Skeletal muscle cell (primary cell): ENCODE measurements at regions not wholly inside any gene's neighbourhood (a gene's known extent, or its start where the extent isn't known, plus 50 kb on each side); places are given as distances from the start of the nearest gene placed in this dataset.
"Not testable (repeated sequence)": the region's sequence is repeated elsewhere in the genome, so short reads cannot be mapped to it uniquely, and the experiment has no call there.

Experiments
- DNase-seq: peaks from one replicate; pipeline ENCODE4 v3.0.0-alpha.2; 2010; ENCODE audit warnings: low read depth
- H3K4me3 ChIP-seq: 2 replicates; pipeline ENCODE4 v1.5.1; 2011; ENCODE audit warnings: low read depth, mild to moderate bottlenecking, control low read depth, low read length, moderate library complexity

DNA sequence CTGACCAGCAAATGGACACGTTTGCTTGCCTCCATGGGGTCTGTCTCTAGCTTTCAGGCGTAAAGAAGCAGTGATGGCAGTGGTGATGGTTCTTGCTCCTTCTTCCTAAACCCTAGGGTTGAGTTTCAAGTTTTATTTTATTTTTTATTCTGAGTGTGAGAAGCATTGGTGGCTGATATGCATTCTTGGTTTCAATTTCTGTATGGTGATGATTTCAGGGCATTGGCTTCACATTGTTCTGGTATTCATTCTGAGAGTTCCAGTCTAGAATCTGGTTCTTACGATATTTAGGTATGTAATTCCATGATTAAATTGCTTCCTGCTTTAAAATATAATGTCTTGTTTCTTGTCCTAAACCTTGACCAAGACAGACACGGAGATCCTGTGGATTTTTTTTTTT, 444.5 kb upstream of the IMPG1 start:
- no peak overlapping the region for H3K4me3 ChIP-seq
- no peak for DNase-seq

- DNase-seq: no peak
These were observed 438.0 kb upstream of the IMPG1 start for GRCh38 chr6:76510489-76510888.

GRCh38 chr6:76509397-76509796, 436.9 kb upstream of the IMPG1 start:
- no peak overlapping the region for H3K4me3 ChIP-seq
- DNase-seq: no peak

More at GRCh38 chr6:76510489-76510888, 438.0 kb upstream of the IMPG1 start:
- no peak overlapping the region for H3K4me3 ChIP-seq

DNA sequence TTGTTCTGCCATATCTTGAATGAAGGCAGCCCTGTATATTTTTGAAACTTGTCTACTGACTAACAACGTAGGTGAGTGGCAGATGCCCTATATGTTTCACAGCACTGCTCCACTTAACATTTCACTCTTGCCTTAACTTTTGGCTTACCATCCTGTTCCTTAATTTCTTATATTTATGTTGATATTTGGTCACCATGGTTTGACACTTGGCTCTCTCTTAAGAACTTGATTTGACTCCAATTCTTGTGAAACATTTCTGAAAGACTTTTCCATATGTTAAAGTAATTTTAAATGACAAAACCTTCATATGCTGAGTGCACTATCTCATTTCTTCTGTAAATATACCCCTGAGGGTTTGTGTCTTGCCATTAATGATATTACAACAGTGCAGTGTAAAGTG, 434.3 kb upstream of the IMPG1 start:
- DNase-seq: no peak

GRCh38 chr6:76495909-76496308, 423.4 kb upstream of the IMPG1 start:
- no peak overlapping the region for H3K4me3 ChIP-seq
- no peak for DNase-seq

More for the DNA sequence above, 434.3 kb upstream of the IMPG1 start:
- H3K4me3 ChIP-seq: no peak overlapping the region

DNA sequence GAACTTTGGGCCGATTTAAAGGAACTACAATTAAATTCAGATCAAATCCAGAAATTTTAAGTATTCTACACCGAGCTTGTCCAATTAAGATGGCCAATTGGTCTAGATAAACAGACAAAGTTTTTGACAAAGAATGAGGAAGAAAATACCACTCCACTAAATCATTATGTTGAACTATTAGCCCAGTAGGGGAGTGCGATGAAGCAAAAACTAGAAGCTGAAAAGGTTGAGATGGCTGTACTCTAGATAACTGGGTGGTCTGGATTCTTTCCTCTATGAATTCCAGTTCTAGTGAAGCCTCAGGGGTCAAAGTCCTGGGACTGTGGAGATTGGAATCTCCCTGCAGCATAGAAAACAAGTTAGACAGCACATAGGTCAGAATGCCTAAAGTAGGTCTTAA, 418.9 kb upstream of the IMPG1 start:
- H3K4me3 ChIP-seq, DNase-seq: not testable (repeated sequence)

DNA sequence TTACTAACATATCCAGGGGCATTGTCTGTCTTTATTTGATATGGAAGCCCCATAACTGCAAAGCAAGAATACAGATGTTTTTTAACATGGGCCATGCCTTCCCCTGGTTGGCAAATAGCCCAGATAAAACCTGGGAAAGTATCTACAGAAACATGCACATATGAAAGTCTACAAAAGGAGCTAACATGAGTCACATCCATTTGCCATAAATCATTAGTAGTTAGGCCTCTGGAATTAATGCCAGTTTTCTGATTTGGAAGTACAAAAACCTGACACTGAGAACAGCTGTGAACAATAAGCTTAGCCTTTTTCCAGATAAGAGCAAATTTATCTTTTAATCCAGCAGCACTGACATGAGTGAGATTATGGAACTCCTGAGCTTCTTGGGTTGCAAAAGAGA, 418.0 kb upstream of the IMPG1 start:
- H3K4me3 ChIP-seq: no peak overlapping the region
- DNase-seq: no peak

DNA sequence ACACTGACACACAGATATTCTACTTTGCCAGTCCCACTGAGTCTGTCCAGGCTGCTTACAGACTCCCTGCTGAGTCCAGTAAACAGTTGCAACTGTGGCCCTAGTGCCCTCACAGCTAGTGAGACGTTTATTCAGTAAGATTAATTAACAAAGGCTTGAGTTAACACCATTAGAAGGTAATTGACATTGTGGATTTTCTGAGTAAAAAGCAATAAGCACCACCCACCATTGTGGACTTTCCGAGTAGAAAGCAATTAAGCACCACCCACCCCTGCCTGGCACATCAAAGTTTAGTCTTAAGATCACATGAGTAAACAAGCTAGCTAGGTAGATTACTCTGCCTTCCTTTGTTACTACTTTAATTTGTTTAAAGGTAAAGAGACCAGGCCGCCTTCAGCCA, 408.6 kb upstream of the IMPG1 start:
- H3K4me3 ChIP-seq: no peak overlapping the region
- no peak for DNase-seq

GRCh38 chr6:76472858-76473257, 400.4 kb upstream of the IMPG1 start:
- DNase-seq: no peak
- no peak overlapping the region for H3K4me3 ChIP-seq

GRCh38 chr6:76466286-76466685, 393.8 kb upstream of the IMPG1 start:
- no peak overlapping the region for H3K4me3 ChIP-seq
- DNase-seq: no peak

GRCh38 chr6:76465410-76465809, 392.9 kb upstream of the IMPG1 start:
- DNase-seq: no peak
- no peak overlapping the region for H3K4me3 ChIP-seq

GRCh38 chr6:76453270-76453669, 380.8 kb upstream of the IMPG1 start:
- DNase-seq: no peak

GRCh38 chr6:76451926-76452709, 379.7 kb upstream of the IMPG1 start:
- DNase-seq: no peak
- no peak overlapping the region for H3K4me3 ChIP-seq

More at GRCh38 chr6:76453270-76453669, 380.8 kb upstream of the IMPG1 start:
- H3K4me3 ChIP-seq: no peak overlapping the region

GRCh38 chr6:76448109-76448508, 375.6 kb upstream of the IMPG1 start:
- no peak overlapping the region for H3K4me3 ChIP-seq
- DNase-seq: no peak

DNA sequence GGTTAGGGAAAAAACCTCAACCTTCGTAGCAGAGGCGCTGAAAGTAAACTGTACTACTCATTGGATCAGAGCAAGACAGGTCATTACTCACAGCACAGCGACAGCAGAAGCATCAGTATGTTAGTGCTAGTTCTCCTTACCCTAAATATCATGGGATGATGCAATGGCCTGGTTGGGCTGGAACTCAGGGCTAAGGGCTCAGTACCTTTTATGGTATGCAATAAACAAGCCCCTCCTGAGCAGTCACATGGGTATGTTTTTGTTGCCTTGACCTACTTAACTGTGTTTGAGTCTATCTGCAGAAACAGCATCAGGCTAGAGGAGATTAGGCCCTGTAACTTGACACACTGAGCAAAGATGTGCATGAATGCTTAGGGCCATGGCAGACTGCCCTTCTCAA, 369.4 kb upstream of the IMPG1 start:
- DNase-seq: no peak

GRCh38 chr6:76439811-76440210, 367.3 kb upstream of the IMPG1 start:
- DNase-seq: no peak
- H3K4me3 ChIP-seq: no peak overlapping the region

More for the DNA sequence above, 369.4 kb upstream of the IMPG1 start:
- H3K4me3 ChIP-seq: no peak overlapping the region

DNA sequence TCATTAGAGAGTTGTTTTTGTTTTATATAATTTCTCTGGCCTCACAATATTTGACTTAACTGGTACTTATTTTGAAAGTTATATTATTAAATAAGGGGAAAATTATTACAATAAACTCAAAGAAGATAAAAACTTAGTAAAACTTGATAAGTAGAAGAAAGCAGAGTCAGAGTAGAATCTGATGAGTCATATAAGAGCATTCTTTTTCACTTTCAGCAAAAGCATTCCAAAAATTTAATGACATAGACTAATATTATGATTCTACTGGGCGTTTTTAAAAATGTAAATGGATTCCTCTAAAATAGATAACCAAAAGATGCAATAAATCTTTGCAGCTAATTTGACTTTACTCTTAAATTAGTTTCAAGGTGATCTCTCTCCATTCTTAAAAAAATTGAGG, 366.3 kb upstream of the IMPG1 start:
- no peak for DNase-seq
- H3K4me3 ChIP-seq: no peak overlapping the region

DNA sequence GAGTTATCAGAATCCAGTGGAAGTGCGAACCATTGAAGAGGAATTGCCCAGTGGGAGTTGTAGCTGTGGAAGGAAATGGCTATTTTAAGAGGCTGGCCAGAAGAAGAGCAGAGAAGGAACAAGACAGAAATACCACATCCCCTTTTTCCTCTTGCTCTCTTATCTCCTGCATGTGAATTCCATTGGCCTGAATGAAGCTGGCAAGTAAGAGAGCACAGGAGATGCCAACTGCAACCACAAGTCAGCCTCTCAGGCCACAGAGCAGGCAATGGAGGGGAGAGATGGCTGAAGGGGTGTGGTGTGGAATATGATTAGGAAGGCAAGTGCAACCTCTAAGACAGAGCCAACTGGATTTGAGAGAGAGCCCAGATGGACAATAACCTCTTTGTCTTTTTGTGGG, 362.7 kb upstream of the IMPG1 start:
- no peak for DNase-seq
- no peak overlapping the region for H3K4me3 ChIP-seq

DNA sequence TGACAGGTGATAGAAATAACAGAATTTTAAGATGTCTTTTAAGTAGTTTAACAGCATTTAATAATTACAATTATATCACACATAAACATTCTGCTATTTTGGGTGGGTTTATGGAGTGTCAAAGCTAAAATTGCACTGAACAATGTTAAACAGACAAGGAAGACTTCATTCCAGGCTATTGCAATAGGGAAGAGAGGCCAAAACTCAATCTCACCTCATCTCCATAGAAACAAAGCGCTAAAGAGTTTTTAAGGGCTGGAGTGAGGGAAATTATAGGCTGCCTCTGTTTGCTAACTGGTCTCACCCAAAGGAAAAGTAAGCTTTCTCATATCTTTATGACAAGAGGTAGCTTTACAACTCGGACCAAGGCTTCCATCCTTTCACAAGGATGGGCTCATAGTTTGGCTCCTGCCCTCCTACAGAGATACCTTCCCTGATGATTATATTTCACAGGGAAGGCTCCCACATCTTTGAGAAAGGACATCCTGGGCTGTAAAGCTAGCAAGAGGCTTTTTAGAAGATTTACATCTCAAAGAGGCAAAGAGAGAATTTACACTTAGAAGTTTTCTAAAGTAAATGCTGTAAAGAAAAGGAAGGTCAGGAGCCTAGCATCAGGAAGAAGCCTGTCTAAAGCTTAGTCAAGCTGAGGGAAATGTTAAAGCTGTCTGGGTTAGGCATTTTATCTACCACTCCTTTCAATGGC, 350.2 kb upstream of the IMPG1 start:
- no peak for DNase-seq
- H3K4me3 ChIP-seq: no peak overlapping the region

DNA sequence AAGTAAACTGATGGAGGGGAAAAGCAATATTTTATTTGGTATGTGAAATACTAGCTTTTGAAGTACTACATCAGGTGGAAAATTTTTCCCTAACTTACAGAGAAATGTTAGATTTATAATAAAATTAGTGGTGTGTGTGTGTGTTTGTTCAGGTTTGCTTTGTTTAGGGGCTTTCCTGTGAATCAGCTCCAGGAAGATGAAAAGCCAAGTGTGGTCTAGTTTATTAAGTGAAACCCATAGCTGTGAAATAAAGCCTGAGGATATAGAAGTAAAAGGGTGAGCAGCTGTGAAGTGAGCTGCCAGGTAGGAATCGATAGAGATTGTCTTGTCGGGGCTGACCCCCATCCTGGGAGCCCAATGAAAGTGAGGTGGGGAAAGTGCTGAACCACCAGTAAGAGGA, 347.6 kb upstream of the IMPG1 start:
- H3K4me3 ChIP-seq: no peak overlapping the region
- no peak for DNase-seq
